ENCODE measurements at regions not wholly inside any gene's neighbourhood (a gene's known extent, or its start where the extent isn't known, plus 50 kb on each side); places are given as distances from the start of the nearest gene placed in this dataset.

DNA sequence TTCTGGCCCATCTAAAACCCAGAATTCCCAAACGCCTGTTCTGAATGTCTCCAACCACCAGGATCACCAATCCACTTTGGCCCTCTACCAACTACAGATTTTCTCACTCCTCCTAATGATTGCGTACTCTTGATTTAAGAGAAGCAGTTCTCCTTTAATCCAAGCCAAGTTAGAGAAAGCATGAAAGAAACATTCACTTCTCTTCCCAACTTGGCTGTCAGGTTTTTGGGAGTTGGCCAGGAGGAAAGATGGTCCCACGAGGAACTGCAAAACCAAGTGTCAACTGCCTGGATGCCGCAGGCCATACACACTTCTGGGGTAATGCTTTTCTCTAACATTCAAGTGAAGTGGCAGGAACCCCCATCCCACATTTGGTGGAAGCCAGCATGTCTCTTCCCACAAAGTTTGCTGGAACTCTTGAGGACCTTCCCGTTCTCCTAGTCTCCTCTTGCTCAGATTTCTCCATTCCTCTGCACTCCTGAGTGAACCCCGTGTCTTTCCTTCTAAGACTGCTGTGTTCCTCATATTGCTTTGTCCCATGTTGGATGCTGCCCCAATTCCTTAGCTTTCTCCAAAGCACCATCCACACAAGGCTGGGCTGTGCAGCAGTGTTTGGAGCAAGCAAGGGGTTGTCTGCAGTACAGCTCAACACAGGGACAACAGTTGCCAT is 138.5 kb upstream of the LGALSL start:
- intact Hi-C loops (cut with DNase I; ENCODE audit: low total_unique reads), result no loop called here
- TF ChIP-seq, protein P1, sequence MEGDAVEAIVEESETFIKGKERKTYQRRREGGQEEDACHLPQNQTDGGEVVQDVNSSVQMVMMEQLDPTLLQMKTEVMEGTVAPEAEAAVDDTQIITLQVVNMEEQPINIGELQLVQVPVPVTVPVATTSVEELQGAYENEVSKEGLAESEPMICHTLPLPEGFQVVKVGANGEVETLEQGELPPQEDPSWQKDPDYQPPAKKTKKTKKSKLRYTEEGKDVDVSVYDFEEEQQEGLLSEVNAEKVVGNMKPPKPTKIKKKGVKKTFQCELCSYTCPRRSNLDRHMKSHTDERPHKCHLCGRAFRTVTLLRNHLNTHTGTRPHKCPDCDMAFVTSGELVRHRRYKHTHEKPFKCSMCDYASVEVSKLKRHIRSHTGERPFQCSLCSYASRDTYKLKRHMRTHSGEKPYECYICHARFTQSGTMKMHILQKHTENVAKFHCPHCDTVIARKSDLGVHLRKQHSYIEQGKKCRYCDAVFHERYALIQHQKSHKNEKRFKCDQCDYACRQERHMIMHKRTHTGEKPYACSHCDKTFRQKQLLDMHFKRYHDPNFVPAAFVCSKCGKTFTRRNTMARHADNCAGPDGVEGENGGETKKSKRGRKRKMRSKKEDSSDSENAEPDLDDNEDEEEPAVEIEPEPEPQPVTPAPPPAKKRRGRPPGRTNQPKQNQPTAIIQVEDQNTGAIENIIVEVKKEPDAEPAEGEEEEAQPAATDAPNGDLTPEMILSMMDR (IDR thresholded peaks at IDR 0.05), result no peak
- no peak for TF ChIP-seq POLR2A (IDR thresholded peaks at IDR 0.05)
- no peak overlapping the region for H3K27ac ChIP-seq
- no peaks in the 10 kb centered on the region for H3K9me3 ChIP-seq
- H3K4me1 ChIP-seq, result peaks cover 19% of the 10 kb centered on the region
- no peaks in the 10 kb centered on the region for H3K36me3 ChIP-seq (ENCODE audit: low read depth, missing control alignments)
- 83% methylated on average over 6 of the region's 6 CpGs for WGBS, 2 donors
- H3K27me3 ChIP-seq, result no peaks in the 10 kb centered on the region
- DNase-seq, result no peak
- H3K4me3 ChIP-seq, result no peak overlapping the region

DNA sequence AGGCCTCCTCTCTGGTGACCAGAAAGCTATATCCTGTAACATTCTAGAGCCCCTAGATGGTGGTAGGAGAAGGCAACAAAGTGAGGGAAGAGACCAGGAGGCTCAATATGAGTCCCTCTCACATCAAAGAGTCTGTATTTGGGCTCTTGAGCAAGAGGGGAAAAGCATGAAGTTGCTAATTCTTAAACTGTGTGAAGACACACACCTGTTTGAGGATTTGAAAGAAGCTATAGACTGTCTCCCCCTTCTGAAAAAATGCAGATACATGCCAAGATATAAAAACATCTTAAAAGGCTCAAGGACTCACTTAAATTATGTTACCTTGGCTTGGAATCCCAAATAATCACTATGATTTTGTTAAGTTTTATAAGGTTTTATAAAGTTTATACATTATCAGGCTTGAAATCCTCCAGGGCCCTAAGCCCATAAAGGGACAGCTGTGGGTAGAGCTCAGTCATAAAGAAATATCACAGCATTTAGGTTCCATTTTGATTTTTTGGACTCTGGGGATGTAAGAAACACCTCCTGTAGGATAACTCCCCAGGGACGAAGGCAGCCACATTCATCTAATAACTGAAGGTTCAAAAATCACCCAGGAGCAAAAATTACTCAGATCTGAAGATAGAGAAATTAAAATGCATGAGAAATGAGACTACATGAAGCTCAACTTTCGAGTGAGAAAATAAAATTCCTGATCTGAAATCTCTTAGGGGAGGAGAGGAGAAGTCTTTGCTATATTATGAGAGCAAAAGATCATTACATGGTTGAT is 136.1 kb upstream of the LGALSL start:
- TF ChIP-seq, protein P1 (IDR thresholded peaks at IDR 0.05), result no peak
- TF ChIP-seq POLR2A (IDR thresholded peaks at IDR 0.05), result no peak
- Histone ChIP-seq H3K9me3 (no peaks in the 10 kb centered on the region), H3K4me1 (peaks cover 7% of the 10 kb centered on the region), H3K4me3 (no peak overlapping the region), H3K27me3 (no peaks in the 10 kb centered on the region), H3K36me3 (ENCODE audit: low read depth, missing control alignments) (no peaks in the 10 kb centered on the region), H3K27ac (no peak overlapping the region)
- intact Hi-C loops (cut with DNase I; ENCODE audit: low total_unique reads), result no loop called here
- 92 to 98% methylated on average over 2 of the region's 2 CpGs for WGBS, 2 donors
- DNase-seq, result no peak

DNA sequence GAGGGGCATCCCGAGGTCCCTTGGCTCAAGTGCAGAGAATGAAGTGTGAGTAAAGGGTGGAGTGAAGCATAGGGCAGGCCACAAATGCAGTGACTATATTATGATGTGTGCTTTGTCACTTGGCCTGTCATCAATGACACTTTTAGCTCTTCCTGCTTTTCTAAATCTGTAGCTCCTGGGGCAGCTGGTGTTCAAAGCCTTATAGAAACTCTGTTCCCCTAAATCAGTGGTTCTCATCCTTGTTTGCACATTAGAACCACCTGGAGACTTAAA is 135.6 kb upstream of the LGALSL start:
- no peak for TF ChIP-seq POLR2A (IDR thresholded peaks at IDR 0.05)
- TF ChIP-seq, protein P1 (IDR thresholded peaks at IDR 0.05), result no peak
- intact Hi-C loops (cut with DNase I; ENCODE audit: low total_unique reads), result no loop called here

DNA sequence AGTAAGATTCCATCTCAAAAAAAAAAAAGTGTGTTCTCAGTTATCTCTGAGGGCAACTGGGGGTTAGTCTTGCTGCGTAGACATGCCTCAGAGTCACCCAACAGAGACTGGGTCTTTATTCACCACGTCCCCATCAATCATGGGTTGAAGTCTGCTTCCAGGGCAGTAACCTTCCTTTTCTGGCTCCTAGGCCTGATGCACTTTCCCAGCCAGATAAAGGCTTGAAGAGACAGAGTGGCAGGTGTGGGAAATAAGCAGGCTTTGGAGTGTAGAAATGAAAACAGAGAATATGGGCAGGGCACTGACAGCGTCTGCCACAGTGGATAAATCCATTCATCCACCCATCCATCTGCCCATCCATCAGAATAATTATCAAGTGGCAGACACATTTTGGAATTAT is 134.1 kb upstream of the LGALSL start:
- no peaks in the 10 kb centered on the region for H3K4me1 ChIP-seq
- 91 to 94% methylated on average over 3 of the region's 3 CpGs for WGBS, 2 donors
- H3K27ac ChIP-seq, result no peak overlapping the region
- no peaks in the 10 kb centered on the region for H3K9me3 ChIP-seq
- no peak overlapping the region for H3K4me3 ChIP-seq
- DNase-seq, result no peak
- no peaks in the 10 kb centered on the region for H3K36me3 ChIP-seq (ENCODE audit: low read depth, missing control alignments)
- H3K27me3 ChIP-seq, result no peaks in the 10 kb centered on the region
- intact Hi-C loops (cut with DNase I; ENCODE audit: low total_unique reads), result no loop called here
- TF ChIP-seq POLR2A (IDR thresholded peaks at IDR 0.05), result no peak
- TF ChIP-seq, protein P1 (IDR thresholded peaks at IDR 0.05), result no peak

More for the DNA sequence above, 135.6 kb upstream of the LGALSL start:
- no peaks in the 10 kb centered on the region for H3K36me3 ChIP-seq (ENCODE audit: low read depth, missing control alignments)
- H3K27me3 ChIP-seq, result no peaks in the 10 kb centered on the region
- no peak overlapping the region for H3K4me3 ChIP-seq
- WGBS, 2 donors, result 89 to 91% methylated on average over 1 of the region's 1 CpG
- no peak for DNase-seq
- peaks cover 2% of the 10 kb centered on the region for H3K4me1 ChIP-seq
- no peaks in the 10 kb centered on the region for H3K9me3 ChIP-seq
- H3K27ac ChIP-seq, result no peak overlapping the region

DNA sequence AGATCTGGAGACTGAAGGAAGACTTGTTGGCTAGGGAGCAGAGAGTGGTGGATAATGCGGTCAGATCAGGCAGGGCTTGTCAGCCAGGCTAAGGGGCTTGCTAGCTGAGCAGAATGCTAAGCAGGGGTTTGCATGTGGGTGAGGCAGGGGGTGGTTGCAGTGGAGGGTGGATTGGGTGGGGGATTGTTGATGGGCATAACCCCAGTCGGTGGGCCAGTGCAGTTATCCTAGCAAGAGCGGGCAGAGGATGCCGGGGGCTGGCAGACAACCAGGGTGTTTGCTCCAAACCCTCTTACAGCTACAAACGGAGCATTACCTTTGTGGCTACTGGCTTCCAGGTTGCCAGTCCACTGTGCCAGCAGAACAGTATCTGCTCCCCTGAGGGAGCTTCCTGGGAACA is 131.5 kb upstream of the LGALSL start:
- no peak overlapping the region for H3K27ac ChIP-seq
- no peak overlapping the region for H3K4me3 ChIP-seq
- intact Hi-C loops (cut with DNase I; ENCODE audit: low total_unique reads), result no loop called here

More for the DNA sequence above, 131.5 kb upstream of the LGALSL start:
- no peak for TF ChIP-seq POLR2A (IDR thresholded peaks at IDR 0.05)
- TF ChIP-seq, protein P1 (IDR thresholded peaks at IDR 0.05), result no peak
- no peaks in the 10 kb centered on the region for H3K4me1 ChIP-seq
- no peaks in the 10 kb centered on the region for H3K36me3 ChIP-seq (ENCODE audit: low read depth, missing control alignments)
- H3K27me3 ChIP-seq, result no peaks in the 10 kb centered on the region
- no peak for DNase-seq
- H3K9me3 ChIP-seq, result no peaks in the 10 kb centered on the region
- 89 to 91% methylated on average over 5 of the region's 5 CpGs for WGBS, 2 donors
